DMS153 treated with DMSO at 0.1 percent for 48 hours (cell line): ENCODE measurements at regions not wholly inside any gene's neighbourhood (a gene's known extent, or its start where the extent isn't known, plus 50 kb on each side); places are given as distances from the start of the nearest gene placed in this dataset.
"Not testable (repeated sequence)": the region's sequence is repeated elsewhere in the genome, so short reads cannot be mapped to it uniquely, and the experiment has no call there.

Source experiments
- DNase-seq: peaks from one replicate; lab custom pipeline; 2025; ENCODE audit not compliant: unreplicated experiment; lab: John Stamatoyannopoulos, UW

DNA sequence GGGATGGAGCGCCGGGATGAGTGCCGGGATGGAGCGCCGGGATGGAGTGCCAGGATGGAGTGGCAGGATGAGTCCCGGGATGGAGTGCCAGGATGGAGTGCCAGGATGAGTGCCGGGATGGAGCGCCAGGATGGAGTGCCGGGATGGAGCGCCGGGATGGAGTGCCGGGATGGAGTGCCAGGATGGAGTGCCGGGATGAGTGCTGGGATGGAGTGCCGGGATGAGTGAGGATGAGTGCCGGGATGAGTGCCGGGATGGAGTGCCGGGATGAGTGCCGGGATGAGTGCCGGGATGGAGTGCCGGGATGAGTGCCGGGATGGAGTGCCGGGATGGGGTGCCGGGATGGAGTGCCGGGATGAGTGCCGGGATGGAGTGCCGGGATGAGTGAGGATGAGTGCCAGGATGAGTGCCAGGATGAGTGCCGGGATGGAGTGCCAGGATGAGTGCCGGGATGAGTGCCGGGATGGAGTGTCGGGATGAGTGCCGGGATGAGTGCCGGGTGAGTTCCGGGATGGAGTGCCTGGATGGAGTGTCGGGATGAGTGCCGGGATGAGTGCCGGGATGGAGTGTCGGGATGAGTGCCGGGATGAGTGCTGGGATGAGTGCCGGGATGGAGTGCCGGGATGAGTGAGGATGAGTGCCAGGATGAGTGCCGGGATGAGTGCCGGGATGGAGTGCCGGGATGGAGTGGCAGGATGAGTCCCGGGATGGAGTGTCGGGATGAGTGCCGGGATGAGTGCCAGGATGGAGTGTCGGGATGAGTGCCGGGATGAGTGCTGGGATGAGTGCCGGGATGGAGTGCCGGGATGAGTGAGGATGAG lies 52.9 kb upstream of the HELT start:
- DNase-seq, result not testable (repeated sequence)

DNA sequence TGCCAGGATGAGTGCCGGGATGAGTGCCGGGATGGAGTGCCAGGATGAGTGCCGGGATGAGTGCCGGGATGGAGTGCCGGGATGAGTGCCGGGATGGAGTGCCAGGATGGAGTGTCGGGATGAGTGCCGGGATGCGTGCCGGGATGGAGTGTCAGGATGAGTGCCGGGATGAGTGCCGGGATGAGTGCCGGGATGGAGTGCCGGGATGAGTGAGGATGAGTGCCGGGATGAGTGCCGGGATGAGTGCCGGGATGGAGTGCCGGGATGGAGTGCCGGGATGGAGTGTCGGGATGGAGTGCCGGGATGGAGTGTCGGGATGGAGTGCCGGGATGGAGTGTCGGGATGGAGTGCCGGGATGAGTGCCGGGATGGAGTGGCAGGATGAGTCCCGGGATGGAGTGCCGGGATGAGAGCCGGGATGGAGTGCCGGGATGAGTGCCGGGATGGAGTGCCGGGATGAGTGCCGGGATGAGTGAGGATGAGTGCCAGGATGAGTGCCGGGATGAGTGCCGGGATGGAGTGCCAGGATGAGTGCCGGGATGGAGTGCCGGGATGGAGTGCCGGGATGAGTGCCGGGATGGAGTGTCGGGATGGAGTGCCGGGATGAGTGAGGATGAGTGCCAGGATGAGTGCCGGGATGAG lies 52.1 kb upstream of the HELT start:
- DNase-seq, result not testable (repeated sequence)

DNA sequence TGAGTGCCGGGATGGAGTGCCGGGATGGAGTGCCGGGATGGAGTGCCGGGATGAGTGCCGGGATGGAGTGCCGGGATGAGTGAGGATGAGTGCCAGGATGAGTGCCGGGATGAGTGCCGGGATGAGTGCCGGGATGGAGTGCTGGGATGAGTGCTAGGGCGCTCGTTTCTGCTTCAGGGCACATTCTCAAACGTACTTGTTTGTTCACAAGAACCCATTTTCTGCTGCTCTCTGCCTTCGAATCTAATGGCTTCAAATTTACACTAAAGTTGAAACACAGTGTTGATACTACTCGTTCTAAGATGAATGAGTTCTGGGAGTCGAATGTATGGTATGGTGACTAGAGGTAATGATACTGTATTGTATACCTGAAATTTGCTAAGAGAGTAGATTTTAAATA lies 50.6 kb upstream of the HELT start:
- not testable (repeated sequence) for DNase-seq

GRCh38 chr4:184968366-184968765 lies 49.9 kb upstream of the HELT start:
- no peak for DNase-seq
